AML-193 (cell line): ENCODE measurements at regions not wholly inside any gene's neighbourhood (a gene's known extent, or its start where the extent isn't known, plus 50 kb on each side); places are given as distances from the start of the nearest gene placed in this dataset.
"Not testable (repeated sequence)": the region's sequence is repeated elsewhere in the genome, so short reads cannot be mapped to it uniquely, and the experiment has no call there.

Experiments used
- DNase-seq, 2 experiments: peaks; one replicate each; lab custom pipeline; 2025; lab: John Stamatoyannopoulos, UW

DNA sequence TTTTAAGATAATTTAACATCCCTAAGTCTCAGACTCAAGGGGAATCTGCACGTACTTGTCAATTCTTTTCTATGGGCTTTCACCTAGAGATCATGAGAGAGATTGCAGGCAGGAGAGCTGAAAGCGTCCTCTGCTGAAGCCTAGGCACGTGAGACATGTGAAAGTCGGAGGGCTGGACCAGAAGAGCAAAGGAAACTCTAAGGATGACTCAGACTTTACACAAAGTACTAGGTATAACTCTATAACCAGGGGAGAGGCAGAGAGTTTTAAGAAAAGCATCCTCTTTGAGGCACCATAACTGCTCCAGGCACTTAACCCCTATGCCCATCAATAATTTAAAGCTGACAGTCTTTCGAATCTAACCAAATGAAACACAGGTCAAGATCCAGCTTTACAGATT lies 436.6 kb downstream of the VGLL3 start:
- no peak for DNase-seq

DNA sequence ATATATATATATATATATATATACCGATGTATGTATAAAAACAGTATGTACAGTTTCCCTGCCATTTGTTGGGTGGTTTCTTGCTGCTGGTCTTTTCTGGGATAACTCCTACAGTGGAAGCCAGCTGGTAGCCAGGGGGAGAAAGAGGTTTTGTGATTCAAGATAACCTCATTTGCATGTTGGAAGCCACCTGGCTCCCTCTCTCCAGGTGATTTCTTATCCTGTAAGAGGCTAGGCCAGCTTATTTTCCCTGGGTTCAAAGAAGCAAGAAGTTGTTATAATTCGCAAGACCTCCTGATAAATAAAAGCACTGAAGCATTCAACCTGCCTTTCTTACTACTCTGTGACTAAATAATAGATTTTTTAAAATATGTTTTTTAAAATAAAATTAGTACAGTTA lies 443.3 kb downstream of the VGLL3 start:
- no peak for DNase-seq

DNA sequence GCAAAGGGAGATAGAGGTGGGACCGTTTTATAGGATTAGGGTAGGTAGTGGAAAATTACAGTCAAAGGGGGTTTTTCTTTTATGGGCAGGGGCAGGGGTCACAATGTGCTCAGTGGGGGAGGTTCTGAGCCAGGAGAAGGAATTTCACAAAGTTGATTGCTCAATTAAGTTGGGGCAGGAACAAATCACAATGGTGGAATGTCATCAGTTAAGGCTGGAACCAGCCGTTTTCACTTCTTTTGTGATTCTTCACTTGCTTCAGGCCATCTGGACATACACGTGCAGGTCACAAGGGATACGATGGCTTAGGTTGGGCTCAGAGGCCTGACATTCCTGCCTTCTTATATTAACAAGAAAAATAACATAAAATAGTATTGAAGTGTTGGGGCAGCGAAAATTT lies 453.8 kb downstream of the VGLL3 start:
- DNase-seq = no peak

DNA sequence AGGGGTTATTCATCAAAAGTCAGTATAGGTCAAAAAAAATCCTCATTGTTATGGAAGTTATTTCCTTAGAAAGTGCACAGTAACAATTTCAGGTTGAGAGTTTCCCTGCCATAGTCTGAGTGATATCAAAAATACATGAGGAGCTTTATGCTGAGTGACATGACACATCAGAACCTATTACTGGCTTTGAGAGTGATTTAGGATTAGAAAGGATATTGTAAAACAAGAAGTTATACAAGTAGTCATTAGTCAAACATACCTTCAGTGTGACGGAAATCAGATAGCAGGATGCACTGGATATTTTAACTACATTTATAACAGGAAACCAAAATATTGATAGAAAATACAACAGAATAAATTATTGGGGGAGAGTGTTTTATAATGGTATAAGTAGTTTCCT lies 471.1 kb downstream of the VGLL3 start:
- DNase-seq = no peak

DNA sequence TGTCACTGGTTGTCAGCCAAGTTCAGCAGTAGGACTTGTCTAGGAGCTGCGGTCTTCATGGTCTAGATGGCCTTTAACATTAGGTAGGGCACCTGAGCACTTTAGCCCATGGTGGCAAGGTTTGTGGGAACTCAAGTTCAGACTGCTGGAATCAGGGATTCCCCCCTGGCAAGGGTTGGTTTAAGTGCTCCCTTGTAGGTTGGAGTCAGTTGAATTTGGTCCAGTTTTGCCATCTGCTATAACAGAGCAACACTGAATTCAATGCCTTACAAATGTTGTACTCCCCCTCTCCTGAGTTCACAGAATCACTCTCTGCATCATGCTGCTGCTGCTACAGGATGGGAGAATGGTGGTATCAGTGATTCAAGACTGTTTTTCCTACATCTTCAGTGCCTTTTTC lies 509.3 kb downstream of the VGLL3 start:
- DNase-seq = no peak

DNA sequence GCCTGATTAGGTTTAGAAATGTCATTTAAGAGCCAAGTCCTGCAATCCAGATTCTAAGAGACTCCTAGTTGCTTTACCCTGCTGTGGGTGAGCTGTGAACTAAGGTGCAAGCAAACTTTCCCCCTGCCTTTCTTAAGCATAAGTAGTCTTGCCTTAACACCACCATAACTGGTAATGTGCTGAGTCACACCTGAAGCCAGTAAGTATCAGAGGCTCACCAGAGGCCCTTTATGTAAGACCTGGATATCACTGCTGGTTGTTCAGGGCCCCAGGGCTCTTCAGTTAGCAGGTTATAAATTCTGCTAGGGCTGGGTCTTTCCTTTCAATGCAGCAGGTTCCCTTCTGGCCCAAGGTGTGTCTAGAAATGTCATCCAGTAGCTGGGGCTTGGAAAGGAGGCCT lies 509.9 kb downstream of the VGLL3 start:
- DNase-seq = no peak

DNA sequence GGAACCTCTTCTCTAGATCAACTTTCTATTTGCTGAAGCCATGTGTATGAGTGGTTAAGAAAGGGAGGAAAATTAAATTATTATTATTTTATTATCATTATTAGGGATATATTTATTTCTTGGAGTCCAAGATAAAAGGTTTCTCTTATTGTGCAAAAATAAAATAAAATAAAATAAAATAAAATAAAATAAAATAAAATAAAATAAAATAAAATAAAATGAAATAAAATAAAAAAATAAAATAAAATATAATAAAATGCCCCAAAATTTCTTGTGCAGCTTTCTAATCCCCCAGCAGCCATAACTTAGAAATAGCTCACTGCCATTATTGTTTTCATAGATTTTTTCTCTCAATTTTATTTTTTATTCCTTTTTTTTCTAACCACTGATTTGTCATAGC lies 526.8 kb downstream of the VGLL3 start:
- no peak for DNase-seq

DNA sequence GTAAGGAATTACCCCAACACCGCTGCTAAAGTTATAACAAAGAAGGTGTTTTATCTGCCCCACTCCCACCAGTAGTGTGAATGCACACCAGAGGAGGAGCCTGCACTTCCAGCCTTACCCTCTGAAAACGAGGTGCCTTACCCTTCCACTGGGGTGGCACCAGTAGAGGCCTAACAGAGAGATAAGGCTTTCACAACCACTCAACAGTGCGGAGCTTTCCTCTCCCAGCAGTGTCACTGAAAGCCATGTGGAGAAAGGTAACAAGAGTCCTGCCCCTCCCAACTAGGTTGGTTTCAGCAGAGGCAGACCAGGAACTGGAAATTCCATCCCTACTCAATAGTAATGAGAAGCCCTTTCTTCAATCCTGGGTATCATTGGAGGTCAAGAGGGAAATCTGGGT lies 539.2 kb downstream of the VGLL3 start:
- no peak for DNase-seq

DNA sequence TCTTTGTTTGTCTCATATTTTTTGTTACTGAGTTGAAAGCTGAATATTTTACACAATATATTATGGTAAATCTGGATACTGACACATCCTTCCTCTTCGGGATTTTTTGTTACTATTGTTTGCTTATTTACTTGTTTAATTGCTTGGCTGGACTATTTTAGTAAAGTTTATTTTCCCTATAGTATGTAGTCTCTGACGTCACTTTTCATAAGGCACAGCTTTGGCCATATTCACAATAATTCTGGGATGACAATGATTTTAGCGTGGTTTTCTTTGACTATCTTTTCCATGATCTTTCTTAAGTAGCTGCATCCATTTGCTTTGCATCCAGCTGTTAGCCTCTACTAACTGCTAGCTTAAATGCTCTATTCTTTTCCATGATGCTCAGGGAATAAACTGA lies 552.4 kb downstream of the VGLL3 start:
- DNase-seq = no peak

DNA sequence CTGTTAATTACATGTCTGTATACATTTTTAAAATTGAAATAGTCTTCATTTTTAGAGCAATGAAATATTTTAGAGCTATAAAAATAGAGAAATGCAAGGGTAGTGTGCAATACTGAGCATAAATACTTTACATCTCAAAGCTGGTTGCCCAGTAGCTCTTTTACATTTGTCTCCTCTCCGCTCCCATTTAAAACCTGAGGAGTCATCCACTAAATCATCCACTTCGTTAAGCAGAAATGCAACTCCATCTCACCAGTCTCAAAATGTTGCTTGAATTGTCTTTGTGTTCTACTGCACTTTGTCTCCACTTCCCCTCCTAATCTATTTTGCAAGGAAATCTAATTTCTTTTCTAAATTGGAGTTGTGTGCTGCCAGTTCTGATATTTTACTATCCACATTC lies 563.6 kb downstream of the VGLL3 start:
- DNase-seq = no peak

DNA sequence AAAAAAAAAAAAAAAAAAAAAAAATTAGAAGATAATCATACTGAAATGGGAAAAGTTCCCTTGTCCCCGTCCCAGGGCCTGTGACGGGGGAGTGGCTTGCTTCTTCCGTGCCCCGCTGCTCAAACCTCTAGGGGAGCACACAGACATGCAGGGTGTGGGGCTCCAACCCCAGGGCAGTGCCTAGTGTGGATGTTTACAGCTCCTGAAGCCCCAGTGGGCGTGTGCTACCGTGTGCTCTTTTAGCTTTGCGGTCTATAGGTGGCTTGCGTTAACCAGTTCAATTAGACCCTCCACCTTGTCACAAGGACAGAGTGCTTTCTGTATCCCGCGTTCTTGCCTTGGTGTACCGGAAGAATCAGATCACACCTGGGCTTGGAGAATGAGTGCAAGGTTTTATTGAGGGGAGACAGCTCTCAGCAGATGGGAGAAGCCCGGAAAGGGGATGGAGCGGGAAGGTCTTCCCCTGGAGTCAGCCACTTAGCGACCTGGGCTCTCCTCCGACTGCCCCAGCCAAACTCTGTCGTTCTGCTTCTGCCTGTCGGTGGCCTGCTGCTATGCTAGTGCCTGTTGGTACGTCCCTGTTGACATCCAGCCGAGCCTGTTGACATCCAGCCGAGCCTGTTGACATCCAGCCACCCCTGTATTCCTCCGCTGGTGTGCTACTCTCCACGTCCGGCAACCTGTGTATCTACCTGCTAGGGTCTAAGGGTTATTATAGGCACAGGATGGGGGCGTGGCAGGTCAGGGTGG lies 569.8 kb downstream of the VGLL3 start:
- no peak for DNase-seq

DNA sequence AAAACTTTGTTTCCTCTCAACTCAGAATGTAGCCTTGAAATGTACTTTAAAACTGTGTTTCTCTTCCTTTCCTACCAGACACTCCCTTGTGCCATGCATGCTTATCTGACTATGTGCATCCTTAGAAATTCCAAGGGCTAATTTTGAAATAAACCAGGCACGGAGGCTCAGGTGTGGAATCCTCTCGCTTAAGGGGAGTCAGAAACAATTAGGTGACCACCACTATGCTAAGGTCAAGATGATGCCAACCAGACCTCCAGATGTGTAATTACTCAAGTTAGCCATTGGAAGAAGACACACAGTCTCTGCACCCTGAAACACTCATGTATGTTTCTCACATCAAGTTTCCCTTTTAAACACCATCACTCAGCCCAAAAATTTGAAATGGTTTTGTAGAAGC lies 572.1 kb downstream of the VGLL3 start:
- no peak for DNase-seq

DNA sequence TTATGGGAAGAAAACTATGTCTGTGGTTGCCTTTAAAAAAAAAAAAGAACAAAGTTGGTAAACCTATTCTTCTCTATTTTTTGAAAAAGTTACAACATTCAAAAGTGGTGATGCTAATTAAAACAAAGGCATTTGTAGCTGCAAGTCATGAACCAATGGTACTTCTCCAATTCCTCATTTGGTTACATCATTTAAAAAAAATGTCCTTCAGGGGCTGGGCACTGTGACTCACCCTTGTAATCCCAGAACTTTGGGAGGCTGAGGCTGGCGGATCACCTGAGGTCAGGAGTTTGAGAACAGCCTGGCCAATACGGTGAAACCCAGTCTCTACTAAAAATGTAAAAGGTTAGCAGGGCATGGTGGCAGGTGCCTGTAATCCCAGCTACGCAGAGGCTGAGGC lies 574.6 kb downstream of the VGLL3 start:
- no peak for DNase-seq

DNA sequence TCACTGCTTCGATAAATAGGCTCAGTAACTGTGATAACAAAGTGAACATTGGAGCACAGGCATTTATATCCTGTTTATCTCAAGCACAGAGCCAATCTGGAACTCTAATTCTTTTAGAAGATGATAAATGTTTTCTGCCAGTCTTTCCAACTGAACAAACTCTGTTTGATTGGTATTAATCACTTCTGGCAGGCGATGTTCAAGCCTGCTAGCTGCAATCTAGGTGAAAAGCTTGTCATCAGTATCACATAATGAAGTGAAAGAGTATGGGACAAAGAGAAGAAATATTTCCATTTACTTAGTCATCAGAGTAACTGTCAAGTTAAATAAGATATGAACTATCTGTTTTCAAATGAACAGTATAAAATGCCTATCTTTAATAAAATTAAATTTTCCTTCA lies 577.3 kb downstream of the VGLL3 start:
- DNase-seq = no peak

DNA sequence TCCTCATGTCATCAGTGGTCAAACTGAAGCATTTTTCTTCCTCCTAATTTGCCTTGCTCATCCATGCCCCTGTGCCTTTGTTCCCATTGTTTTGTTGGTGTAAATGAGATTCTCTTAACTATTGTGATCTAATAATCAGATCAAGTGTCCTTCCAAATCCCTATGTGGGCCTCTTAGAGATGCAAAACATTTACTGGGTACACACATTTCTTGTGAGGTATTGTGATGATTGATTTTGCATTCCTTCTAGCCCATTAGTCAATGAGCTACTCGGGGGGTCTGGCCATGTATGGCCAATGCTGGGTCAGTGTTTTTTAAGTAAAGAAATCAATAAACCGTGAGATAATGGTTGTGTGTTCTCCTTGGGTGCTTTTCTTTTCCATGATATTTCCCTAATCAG lies 580.4 kb downstream of the VGLL3 start:
- no peak for DNase-seq

DNA sequence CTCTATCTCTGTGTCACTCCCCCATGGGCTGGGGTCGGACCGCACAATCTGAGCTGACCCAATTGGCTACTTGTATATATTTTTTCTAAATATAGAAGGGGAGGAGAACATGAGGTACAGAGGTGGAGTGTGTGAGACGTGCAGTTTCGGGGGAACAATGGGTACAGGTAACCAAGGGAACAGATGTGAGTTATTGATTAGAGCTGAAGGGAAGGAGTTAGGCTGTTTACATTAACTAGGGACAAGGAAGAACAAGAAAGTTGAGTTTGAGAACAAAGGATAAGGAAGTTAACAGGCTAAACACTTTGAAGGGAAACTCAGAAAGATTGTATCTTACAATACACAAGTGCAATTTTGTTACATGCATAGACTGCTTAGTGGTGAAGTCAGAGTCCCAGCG lies 601.2 kb downstream of the VGLL3 start:
- DNase-seq = not testable (repeated sequence)

DNA sequence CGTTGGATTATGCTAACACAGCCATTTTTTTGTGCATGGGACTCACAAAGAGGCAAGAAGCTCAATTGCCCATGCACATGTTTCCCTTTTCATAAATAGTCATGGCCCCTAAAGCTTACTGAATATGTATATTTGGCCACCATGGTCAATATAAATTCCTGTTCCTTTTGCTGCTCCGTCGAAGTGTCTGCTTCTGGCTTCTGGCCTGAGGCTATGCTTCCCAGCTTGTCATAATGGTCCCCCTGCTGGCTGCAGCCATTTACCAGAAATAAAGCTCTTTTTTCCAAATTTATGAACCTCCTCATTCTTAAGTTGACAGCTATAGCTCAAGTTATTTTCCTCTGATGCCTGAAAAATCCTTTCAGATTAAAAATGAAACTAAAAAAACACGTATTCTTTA lies 602.1 kb downstream of the VGLL3 start:
- DNase-seq = no peak

DNA sequence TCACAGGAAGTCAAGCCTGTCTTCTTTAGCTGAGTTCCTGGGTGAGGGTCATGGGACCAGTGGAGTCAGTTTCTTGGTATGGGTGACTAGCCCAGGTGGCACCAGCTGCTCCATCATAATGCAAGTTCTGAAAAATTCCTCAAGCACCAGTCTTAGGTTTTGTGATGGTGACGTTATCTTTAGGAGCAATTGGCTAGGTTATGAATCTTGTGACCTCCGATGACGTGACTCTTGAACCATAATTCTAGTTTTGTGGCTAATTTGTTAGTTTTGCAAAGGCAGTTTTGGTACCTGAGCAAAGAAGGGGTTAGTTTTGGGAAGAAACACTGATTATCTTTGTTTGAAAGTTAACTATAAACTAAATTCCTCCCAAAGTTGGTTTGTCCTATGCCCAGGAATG lies 608.4 kb downstream of the VGLL3 start:
- no peak for DNase-seq

DNA sequence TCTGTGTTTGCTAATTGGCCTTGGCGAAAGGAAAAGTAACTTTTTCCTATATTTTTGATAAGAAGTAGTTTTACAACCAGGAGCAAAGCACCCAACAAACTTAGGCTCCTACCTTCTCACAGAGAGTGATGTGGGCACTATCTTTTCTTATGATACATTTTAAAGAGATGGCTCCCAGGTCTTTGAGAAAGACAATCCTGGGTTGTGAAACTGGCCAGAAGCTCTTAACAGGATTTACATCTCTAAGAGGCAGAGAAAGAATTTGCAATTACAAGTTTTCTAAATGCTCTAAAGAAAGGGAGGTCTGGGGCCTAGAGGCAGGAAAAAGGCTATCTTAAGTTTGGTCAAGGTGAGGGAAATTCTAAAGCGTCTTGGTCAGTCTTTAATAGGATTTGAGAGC lies 609.7 kb downstream of the VGLL3 start:
- DNase-seq = no peak

DNA sequence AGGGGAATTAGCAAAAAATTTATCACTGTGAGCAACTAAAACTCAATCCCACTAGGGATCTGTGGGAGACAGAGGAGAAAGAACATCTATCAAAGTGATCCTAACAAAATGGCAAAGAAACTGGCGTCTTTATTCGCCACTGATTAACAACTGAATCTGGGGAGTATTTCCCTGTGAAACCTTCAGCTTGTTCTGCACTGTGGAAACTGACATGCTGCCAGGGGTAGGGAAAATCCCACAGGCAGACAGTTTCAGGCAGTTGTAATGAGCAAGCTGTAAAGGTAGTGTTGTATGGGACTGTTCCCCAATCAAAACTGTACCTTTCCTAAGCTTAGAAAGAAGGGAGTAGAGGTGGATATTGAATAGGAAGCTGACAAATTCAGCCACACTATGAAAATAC lies 611.7 kb downstream of the VGLL3 start:
- no peak for DNase-seq

DNA sequence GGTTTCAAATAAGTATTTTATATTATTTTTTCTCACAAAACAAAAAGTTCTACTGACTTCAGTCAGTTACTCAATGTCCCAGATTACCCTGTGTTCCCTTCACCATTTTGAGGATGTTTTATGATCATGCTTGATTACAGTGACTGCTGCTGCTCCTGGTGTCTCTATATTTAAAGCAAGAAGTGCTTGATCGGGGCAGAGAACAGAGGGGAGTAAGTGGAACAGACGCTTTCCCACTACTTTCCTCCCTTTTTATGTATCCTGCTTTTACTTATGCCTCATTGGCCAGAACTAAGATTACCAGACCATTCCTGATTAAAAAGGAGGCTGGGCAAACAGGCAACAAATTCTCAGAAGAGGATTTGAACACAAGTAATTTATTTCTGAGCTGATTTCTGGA lies 612.1 kb downstream of the VGLL3 start:
- no peak for DNase-seq

DNA sequence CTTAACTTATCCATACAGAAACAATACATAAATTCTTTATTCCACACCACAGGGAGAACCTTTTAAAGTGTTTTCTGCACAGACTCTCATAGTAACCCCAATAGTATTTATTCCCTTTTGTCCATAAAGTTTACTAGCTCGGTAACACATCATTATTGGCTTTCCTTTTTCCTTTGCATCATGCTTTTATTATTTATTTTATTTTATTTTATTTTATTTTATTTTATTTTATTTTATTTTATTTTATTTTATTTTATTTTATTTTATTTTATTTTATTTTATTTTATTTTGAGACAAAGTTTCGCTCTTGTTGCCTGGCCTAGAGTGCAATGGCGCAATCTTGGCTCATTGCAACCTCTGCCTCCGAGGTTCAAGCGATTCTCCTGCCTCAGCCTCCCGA lies 655.4 kb downstream of the VGLL3 start:
- DNase-seq = not testable (repeated sequence)

DNA sequence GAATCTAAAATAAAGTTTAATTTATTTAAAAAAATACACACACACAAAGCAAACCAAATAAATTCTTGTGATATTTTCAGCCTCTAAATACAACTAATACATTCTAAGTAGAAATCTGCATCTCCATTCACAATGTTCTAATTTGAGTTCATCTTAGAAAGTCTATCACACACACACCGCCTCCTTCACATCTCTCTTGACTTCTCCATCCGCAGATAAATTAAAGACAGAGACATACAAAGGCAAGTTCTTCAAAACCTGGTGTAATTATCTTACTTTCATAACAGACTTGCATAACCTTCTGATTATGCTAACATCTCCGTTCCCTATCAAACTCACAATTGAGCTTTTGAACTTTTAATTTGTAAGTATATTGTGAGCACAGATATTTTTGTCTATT lies 657.3 kb downstream of the VGLL3 start:
- no peak for DNase-seq

DNA sequence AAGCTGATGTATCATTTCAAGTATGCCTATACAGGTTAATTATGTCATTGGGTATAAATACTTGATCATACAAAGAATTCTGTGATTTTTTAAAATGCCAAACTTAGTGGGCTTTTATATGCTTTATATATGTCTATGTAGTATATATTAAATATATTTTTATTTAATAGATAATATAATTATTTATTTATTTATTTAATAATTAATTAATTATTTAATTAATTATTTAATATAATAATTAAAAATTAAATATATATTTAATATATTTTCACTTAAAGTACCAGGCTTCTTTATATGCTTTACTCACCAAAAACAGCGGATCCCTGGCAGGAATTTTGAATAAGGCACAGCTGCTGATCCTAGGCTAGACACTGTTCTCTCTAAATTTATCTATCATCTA lies 687.0 kb downstream of the VGLL3 start:
- DNase-seq = no peak
